ENCODE measurements at regions not wholly inside any gene's neighbourhood (a gene's known extent, or its start where the extent isn't known, plus 50 kb on each side); places are given as distances from the start of the nearest gene placed in this dataset.

- H3K27me3 Mint-ChIP-seq (ENCODE audit: insufficient read depth, low read depth, poor library complexity): peaks cover 1% of the 10 kb centered on the region
- Histone ChIP-seq H4K20me1 (replicated peaks; ENCODE audit: insufficient read depth) (no peaks in the 10 kb centered on the region), H3K4me2 (no peak overlapping the region), H3K9me2 (ENCODE audit: insufficient read depth) (peaks cover 7% of the 10 kb centered on the region; the same call in 1 of the 2 replicates), H3K79me2 (replicated peaks; ENCODE audit: insufficient read depth) (no peaks in the 10 kb centered on the region), H2AFZ (no peak overlapping the region), H3K27ac (ENCODE audit: low read depth) (no peak overlapping the region), H3F3A (replicated peaks; ENCODE audit: low read depth) (no peaks in the 10 kb centered on the region), H3K36me3 (ENCODE audit: insufficient read depth) (0 out of 2 replicates have a peak, but pooled peaks cover 8% of the 10 kb centered on the region), H3K4me3 (no peak overlapping the region), H3K4me1 (ENCODE audit: insufficient read depth) (peaks cover 9% of the 10 kb centered on the region), H3K27me3 (ENCODE audit: insufficient read depth) (no peaks in the 10 kb centered on the region)
- ATAC-seq (no peak), DNase-seq (ENCODE audit: low spot score) (no peak)
- H3K4me1 Mint-ChIP-seq: peaks cover 17% of the 10 kb centered on the region
- H3K36me3 Mint-ChIP-seq (ENCODE audit: low read depth): peaks cover 7% of the 10 kb centered on the region; the same call in 2 of the 3 replicates
- peaks cover 12% of the 10 kb centered on the region for H3K9me3 Mint-ChIP-seq
- TF ChIP-seq POLR2AphosphoS5 (IDR thresholded peaks at IDR 0.05; ENCODE audit: low read depth) (no peak), ZNF331 (CRISPR knock-in tag; IDR thresholded peaks at IDR 0.05; ENCODE audit: low read depth) (no peak), CTCF (conservative IDR thresholded peaks at IDR 0.05; ENCODE audit: low read depth in 2 of 2) (no peak), ZNF114 (CRISPR knock-in tag; IDR thresholded peaks at IDR 0.05) (no peak), ETS1 (IDR thresholded peaks at IDR 0.05) (no peak), STAT1 (IDR thresholded peaks at IDR 0.05; ENCODE audit: unreplicated experiment) (no peak), REST (IDR thresholded peaks at IDR 0.05; ENCODE audit: unreplicated experiment) (no peak), ZNF462 (CRISPR knock-in tag; IDR thresholded peaks at IDR 0.05) (no peak), CREB1 (CRISPR knock-in tag; IDR thresholded peaks at IDR 0.05; ENCODE audit: low read depth) (no peak), EZH2phosphoT487 (IDR thresholded peaks at IDR 0.05; ENCODE audit: unreplicated experiment) (no peak), EZH2 (IDR thresholded peaks at IDR 0.05; ENCODE audit: low read depth, unreplicated experiment) (no peak), JUNB (IDR thresholded peaks at IDR 0.05; ENCODE audit: unreplicated experiment) (no peak), NANOG (IDR thresholded peaks at IDR 0.05; ENCODE audit: borderline replicate concordance) (no peak)
- H3K4me3 Mint-ChIP-seq: no peak overlapping the region
- H3K27ac Mint-ChIP-seq: no peak overlapping the region
These were observed 80.0 kb upstream of the LYZL1 start for GRCh38 chr10:29208845-29209244.

Data from GM23338 (cell line).